DOHH2 (cell line): ENCODE measurements at regions not wholly inside any gene's neighbourhood (a gene's known extent, or its start where the extent isn't known, plus 50 kb on each side); places are given as distances from the start of the nearest gene placed in this dataset.

Experiments
- EZH2phosphoT487 ChIP-seq: fragments of 200-600 bp; sonication (generic); IDR thresholded peaks from 2 replicates; pipeline ENCODE4 v1.6.1; 2017; ENCODE audit warnings: borderline replicate concordance, mild to moderate bottlenecking, antibody characterized with exemption, low read length, moderate library complexity, mixed read lengths
- TF ChIP-seq, protein P1 (sequence below): fragments of 200-600 bp; sonication (generic); IDR thresholded peaks from one replicate; pipeline ENCODE4 v1.5.1; 2014; ENCODE audit warnings: antibody characterized with exemption, mild to moderate bottlenecking, low read depth, low read length; ENCODE audit not compliant: poor library complexity, severe bottlenecking

DNA sequence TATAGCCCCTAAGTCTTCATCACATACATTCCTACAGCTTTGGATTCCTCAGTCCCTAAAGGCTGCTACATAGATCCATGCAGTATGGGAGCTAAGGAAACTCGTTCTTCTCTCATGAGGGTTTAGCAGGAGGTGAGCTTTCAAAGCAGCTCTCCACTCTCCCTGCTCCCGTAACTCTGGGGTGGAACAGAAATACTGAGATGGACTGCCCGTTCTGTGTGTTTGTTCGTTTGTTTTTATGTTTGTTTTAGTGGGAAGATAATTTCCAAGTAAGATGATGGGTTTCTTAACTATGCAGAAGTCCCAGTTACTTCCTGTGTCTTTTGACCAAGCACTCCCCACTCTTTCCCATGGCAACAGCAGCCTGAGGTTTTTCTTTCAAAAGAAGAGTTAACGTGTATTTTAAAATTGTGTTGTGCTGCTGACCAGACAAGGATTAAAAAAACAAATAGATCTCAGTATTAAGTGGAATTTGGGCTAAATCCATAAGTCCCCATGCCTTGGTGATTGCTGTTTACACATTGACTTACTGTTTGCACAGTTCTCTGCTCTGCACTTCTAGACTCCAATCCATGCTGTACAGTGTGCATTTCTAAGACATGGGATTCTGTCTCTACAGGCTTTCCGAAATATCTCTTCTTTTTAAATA is 156.4 kb upstream of the SH3BP4 start:
- TF ChIP-seq, protein P1, sequence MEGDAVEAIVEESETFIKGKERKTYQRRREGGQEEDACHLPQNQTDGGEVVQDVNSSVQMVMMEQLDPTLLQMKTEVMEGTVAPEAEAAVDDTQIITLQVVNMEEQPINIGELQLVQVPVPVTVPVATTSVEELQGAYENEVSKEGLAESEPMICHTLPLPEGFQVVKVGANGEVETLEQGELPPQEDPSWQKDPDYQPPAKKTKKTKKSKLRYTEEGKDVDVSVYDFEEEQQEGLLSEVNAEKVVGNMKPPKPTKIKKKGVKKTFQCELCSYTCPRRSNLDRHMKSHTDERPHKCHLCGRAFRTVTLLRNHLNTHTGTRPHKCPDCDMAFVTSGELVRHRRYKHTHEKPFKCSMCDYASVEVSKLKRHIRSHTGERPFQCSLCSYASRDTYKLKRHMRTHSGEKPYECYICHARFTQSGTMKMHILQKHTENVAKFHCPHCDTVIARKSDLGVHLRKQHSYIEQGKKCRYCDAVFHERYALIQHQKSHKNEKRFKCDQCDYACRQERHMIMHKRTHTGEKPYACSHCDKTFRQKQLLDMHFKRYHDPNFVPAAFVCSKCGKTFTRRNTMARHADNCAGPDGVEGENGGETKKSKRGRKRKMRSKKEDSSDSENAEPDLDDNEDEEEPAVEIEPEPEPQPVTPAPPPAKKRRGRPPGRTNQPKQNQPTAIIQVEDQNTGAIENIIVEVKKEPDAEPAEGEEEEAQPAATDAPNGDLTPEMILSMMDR: no peak
- no peak for TF ChIP-seq EZH2phosphoT487
